ENCODE measurements at regions not wholly inside any gene's neighbourhood (a gene's known extent, or its start where the extent isn't known, plus 50 kb on each side); places are given as distances from the start of the nearest gene placed in this dataset.

DNA sequence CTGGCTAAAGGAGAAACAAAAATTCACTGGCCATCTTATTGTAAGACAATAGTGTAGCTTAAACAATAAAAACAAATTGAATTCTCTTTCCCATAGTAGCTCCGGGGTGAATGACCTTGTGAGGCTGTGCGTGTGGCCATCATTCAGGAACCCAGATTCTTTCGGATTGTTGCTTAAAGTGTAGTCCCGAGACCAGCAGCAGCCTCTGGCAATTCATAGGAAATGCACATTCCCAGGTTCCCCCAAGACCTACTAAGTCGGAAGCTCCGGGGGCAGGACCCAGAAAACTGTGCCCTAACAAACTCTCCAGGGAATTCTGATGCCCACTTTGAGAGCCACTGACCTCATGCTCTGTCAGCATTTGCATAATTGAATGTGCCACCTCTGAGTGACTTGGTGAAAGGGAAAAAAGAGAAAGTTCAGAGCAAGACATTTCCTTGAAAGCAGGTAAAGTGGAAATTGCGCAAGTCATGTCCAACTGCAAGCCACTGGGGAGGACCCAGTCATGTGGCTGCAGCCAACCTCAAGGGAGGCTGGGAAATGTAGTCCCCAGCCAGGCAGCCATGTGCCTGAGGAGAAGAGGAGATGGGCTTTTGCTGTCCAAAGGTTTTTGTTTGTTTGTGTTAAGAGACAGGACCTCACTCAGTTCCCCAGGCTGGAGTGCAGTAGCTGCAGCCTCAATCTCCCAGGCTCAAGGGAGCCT is 50.7 kb upstream of the PNMA8B start:
- DNase-seq: peak; percentile 87

DNA sequence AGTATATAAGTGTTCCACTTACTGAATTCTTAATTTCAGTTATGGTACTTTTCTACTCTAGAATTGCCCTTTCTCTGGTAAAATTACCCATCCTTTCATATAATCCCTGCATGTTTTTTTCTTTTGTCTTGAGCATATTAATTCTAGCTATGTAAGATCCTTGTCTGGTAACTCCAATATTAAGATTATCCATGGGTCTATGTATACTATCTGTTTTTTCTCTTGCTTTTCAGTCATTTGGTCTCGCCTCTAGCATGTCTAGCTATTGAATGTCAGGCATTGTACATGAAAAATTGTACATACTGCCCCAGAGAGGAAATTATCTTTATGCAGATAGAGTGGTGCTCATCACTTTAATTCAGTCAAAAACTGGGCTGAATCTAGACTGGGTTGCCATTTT is 50.4 kb upstream of the CALM3 start:
- DNase-seq: no peak

DNA sequence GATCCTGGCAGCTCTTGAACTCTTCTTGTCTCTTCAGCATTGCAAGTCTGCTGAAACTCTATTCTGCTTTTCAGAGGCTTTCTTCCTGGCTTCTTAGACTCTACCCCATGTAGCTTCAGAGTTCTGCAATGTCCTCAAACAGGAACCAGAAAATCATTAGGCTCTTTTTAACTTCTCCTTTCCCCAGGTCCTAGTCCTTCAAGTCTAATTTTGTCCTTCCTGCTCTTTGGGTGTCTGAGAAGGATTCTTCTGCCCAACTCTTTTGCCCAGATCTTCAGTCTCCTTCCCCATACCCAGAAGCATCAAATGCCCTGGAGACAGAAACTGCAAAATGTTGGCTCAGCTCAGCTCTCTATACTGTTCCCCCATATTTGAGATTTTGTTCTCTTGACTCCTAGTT is 50.0 kb upstream of the CALM3 start:
- DNase-seq: no peak

All from NCI-H82 (cell line).